Fibroblast of skin of left quadriceps (primary cell): ENCODE measurements at regions not wholly inside any gene's neighbourhood (a gene's known extent, or its start where the extent isn't known, plus 50 kb on each side); places are given as distances from the start of the nearest gene placed in this dataset.
A peak's percentile ranks its signal among the peaks of the same experiment; 100 is the strongest.
"Not testable (repeated sequence)": the region's sequence is repeated elsewhere in the genome, so short reads cannot be mapped to it uniquely, and the experiment has no call there.

ENCODE experiments used
- DNase-seq, 2 experiments: peaks; one replicate each; pipeline ENCODE4 v3.0.0-alpha.2; 2013; ENCODE audit warnings: low read depth in 2 of 2

GRCh38 chr12:92398565-92399309 lies 253.1 kb upstream of the BTG1 start:
- DNase-seq: no peak

- DNase-seq: peak; percentile 20 to 30
Measured at GRCh38 chr12:92396647-92397252, 251.1 kb upstream of the BTG1 start.

GRCh38 chr12:92395322-92395721 lies 249.7 kb upstream of the BTG1 start:
- DNase-seq: no peak

- DNase-seq: no peak
Measured at GRCh38 chr12:92394895-92395294, 249.2 kb upstream of the BTG1 start.

GRCh38 chr12:92393504-92393903 lies 247.9 kb upstream of the BTG1 start:
- DNase-seq: no peak

GRCh38 chr12:92391726-92392125 lies 246.1 kb upstream of the BTG1 start:
- not testable (repeated sequence) for DNase-seq

- no peak for DNase-seq
Measured at GRCh38 chr12:92389466-92389865, 243.8 kb upstream of the BTG1 start.

- DNase-seq: no peak
Measured at GRCh38 chr12:92385296-92385695, 239.7 kb upstream of the BTG1 start.

GRCh38 chr12:92384571-92384970 lies 238.9 kb upstream of the BTG1 start:
- DNase-seq: no peak

GRCh38 chr12:92382383-92382878 lies 236.8 kb upstream of the BTG1 start:
- no peak for DNase-seq

GRCh38 chr12:92381856-92382255 lies 236.2 kb upstream of the BTG1 start:
- no peak for DNase-seq

GRCh38 chr12:92378682-92379479 lies 233.2 kb upstream of the BTG1 start:
- no peak for DNase-seq

- DNase-seq: not testable (repeated sequence)
Measured at GRCh38 chr12:92375504-92375903, 229.9 kb upstream of the BTG1 start.

GRCh38 chr12:92370828-92371227 lies 225.2 kb upstream of the BTG1 start:
- no peak for DNase-seq

GRCh38 chr12:92369636-92370035 lies 224.0 kb upstream of the BTG1 start:
- DNase-seq: no peak

GRCh38 chr12:92369056-92369455 lies 223.4 kb upstream of the BTG1 start:
- DNase-seq: no peak

GRCh38 chr12:92365836-92366235 lies 220.2 kb upstream of the BTG1 start:
- no peak for DNase-seq

- no peak for DNase-seq
Measured at GRCh38 chr12:92365333-92365732, 219.7 kb upstream of the BTG1 start.

GRCh38 chr12:92363295-92364146 lies 217.9 kb upstream of the BTG1 start:
- peak; percentile 30 to 44 for DNase-seq

- no peak for DNase-seq
Measured at GRCh38 chr12:92362785-92363184, 217.1 kb upstream of the BTG1 start.

- no peak for DNase-seq
Measured at GRCh38 chr12:92362126-92362525, 216.5 kb upstream of the BTG1 start.

GRCh38 chr12:92360543-92360942 lies 214.9 kb upstream of the BTG1 start:
- DNase-seq: no peak
